ENCODE measurements at regions not wholly inside any gene's neighbourhood (a gene's known extent, or its start where the extent isn't known, plus 50 kb on each side); places are given as distances from the start of the nearest gene placed in this dataset.

DNA sequence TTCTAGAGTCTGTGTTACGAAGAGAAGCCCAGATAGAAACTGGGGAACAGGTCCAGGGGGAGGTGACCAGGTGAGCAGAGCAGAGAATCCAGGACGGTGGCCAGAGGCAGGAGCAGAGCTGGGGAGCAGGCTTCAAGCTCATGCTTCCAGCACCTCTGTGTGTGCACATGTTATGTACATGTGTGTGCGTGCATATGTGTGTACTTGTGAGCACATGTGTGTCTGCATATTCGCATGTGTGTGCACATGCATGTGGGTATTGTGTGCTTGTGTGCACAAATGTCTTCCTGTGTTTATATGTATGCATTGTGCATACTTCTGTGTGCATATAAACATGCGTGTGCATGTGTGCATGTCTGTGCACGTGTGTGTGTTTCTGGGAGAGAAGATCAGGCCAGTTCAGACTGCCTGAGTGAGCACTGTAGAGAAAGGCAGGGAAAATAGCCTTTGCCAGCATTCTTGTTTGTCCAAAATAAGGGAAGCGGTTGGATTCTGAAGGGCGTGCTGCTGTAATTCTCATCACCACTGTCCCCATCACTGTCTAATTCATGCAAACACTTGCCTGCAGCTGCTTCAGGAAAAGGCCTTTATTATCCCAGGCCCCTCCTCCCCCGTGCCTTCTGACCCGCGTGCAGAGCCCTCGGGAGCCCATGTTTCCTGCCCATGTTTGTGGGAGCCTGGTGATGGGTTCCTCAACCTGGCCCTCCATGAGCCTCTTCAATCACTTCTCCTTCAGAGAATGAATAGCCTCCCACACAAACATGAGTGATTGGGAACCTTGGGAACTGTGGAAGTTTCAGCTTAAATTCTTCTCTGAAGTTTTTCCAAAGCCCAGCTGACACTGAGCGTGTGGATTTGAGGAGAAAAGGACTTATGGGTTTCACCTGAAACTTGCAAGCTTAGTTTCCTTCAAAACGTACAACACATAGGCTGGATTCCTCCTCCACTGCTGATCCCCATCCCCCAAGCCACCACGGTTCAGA, 161.7 kb upstream of the AFDN start:
- DNase-seq (ENCODE audit: low read depth, low spot score): no peak
- no peak overlapping the region for H3K4me3 ChIP-seq (ENCODE audit: low read depth, low read length)
- TF ChIP-seq, protein P1, sequence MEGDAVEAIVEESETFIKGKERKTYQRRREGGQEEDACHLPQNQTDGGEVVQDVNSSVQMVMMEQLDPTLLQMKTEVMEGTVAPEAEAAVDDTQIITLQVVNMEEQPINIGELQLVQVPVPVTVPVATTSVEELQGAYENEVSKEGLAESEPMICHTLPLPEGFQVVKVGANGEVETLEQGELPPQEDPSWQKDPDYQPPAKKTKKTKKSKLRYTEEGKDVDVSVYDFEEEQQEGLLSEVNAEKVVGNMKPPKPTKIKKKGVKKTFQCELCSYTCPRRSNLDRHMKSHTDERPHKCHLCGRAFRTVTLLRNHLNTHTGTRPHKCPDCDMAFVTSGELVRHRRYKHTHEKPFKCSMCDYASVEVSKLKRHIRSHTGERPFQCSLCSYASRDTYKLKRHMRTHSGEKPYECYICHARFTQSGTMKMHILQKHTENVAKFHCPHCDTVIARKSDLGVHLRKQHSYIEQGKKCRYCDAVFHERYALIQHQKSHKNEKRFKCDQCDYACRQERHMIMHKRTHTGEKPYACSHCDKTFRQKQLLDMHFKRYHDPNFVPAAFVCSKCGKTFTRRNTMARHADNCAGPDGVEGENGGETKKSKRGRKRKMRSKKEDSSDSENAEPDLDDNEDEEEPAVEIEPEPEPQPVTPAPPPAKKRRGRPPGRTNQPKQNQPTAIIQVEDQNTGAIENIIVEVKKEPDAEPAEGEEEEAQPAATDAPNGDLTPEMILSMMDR (IDR thresholded peaks at IDR 0.05; ENCODE audit: low read depth, low read length): no peak
- in situ Hi-C loops (cut with HindIII; ENCODE audit: low sequenced_read_pairs): no loop called here

DNA sequence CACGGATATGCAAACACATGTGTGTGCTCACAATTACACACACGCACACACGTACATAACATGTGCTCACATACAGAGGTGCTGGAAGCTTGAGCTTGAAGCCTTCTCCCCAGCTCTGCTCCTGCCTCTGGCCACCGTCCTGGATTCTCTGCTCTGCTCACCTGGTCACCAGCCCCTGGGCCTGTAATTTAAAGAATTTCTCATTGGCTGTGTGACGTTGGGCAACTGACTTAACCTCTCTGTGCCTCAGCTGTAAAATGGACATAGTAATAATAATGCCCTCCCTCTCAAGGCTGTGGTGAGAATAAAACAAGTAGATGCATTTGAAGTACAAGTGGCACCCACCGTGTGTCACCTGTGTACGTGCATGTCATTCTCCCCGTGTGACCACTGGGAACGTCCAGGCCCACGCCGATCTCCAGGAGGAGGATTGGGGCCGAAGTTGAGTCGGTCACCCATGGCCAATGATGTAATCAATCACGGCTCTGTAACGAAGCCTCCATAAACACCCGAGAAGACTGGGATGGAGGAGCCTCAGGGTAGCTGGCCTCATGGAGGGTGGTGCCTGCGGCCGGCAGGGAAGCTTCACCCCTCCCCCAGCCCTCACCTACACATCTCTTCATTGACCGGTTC, 160.9 kb upstream of the AFDN start:
- in situ Hi-C loops (cut with HindIII; ENCODE audit: low sequenced_read_pairs): no loop called here
- no peak for DNase-seq (ENCODE audit: low read depth, low spot score)
- H3K4me3 ChIP-seq (ENCODE audit: low read depth, low read length): no peak overlapping the region
- TF ChIP-seq, protein P1 (IDR thresholded peaks at IDR 0.05; ENCODE audit: low read depth, low read length): no peak

DNA sequence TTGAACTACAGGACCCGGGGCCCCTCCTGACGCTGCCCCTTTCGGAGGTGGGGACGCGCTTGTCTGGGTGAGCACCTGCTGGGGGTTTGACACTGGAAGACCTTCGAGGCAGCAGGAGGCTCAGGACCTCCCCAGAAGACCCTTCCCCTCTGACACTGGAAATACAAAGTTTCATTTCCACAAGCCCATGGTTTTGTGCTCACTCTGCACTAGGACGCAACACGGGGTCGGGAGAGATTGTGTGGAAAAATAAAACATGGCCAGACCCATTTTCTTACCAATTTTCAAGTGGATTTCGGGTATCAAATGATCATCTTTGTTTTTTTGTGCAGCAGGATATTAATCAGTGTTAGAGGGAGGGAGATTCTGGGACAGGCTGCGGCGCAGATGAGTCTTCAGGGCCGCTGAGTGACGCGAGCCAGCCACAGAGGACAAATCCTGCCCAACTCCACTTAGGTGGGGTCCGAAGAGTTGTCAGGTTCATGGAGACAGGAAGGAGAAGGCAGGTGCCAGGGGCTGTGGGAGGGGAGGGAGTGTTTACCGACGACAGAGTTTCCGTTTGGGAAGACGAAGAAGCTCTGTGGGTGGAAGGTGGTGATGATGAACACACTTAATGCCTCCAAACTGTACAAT, 160.0 kb upstream of the AFDN start:
- in situ Hi-C loops (cut with HindIII; ENCODE audit: low sequenced_read_pairs): no loop called here
- H3K4me3 ChIP-seq (ENCODE audit: low read depth, low read length): no peak overlapping the region
- no peak for DNase-seq (ENCODE audit: low read depth, low spot score)
- TF ChIP-seq, protein P1 (IDR thresholded peaks at IDR 0.05; ENCODE audit: low read depth, low read length): no peak

DNA sequence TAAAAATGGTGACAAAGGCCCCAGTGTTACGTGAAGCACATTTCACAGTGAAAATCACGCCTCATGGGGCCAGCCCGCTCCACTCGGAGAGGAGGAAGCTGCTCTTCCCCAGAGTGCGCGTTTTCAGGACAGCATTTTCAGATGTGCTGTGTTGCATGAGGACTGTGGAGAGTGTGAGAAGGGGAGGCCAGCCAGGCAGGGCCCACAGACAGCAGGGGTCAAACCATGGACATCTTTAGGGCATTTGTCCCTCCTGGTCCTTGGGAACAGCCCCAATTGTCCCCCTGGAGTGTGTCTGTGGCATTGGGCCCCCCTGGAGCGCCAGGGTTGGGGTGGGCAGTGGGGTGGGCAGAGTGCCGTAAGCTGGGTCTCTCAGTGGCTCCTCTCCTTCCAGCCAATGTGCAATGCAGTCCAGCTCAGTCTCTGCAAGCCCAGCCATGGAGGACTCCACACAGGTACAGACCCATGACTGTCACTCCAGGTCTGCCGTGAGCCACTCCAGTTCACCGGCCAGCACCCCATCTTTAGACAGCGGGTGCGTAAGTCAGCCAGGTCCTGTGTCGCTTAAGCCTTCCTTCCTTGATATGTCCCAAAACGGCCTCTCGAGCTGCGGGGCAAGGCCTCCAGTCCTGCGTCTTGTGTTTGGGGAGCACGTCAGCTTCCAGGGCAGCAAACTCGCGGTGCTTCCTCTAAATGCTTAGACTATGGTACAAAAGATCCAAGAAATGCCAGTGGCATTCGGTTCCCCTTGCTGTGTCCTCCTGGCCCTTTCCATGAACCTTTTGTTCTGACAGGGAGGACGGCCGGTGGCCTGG, 159.3 kb upstream of the AFDN start:
- in situ Hi-C loops (cut with HindIII; ENCODE audit: low sequenced_read_pairs): no loop called here
- DNase-seq (ENCODE audit: low read depth, low spot score): no peak
- TF ChIP-seq, protein P1 (IDR thresholded peaks at IDR 0.05; ENCODE audit: low read depth, low read length): no peak
- H3K4me3 ChIP-seq (ENCODE audit: low read depth, low read length): no peak overlapping the region

DNA sequence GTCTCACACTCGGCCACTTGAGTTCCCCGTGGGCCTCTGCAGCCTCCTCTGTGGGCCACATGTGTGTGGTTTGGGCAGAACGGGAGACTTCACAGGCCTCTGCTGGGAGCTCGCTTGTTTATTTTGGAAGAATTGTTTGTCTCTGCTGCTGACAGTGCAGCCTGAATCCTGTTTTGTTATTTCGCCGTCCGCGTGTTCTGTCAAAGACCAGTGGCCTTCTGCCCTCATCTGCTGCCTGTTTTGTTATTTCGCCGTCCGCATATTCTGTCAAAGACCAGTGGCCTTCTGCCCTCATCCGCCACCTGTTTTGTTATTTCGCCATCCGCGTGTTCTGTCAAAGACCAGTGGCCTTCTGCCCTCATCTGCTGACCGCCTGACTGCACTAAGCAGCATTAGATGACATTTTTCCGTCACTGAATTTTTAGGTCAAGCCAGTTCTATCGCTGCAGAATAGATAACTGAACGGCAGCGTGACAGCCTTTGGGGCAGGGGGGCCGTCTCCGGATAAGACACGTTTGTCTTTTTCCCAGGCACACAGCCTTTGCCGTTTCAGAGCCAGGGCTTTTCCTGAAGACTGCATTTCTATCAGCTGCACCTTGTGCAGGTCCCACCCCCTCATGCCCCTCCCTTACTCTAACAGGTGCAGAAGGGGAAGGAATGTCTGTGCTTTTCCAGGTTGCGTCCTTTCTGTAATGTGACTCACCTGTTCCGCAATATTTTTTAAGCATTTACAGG, 158.5 kb upstream of the AFDN start:
- no peak for DNase-seq (ENCODE audit: low read depth, low spot score)
- in situ Hi-C loops (cut with HindIII; ENCODE audit: low sequenced_read_pairs): no loop called here
- TF ChIP-seq, protein P1 (IDR thresholded peaks at IDR 0.05; ENCODE audit: low read depth, low read length): no peak
- H3K4me3 ChIP-seq (ENCODE audit: low read depth, low read length): no peak overlapping the region

Measured in astrocyte of the spinal cord (primary cell).